Motor neuron (in vitro differentiated cells): ENCODE measurements at regions not wholly inside any gene's neighbourhood (a gene's known extent, or its start where the extent isn't known, plus 50 kb on each side); places are given as distances from the start of the nearest gene placed in this dataset.
"Not testable (repeated sequence)": the region's sequence is repeated elsewhere in the genome, so short reads cannot be mapped to it uniquely, and the experiment has no call there.

ENCODE experiments used
- ATAC-seq, 8 experiments: fragments of 200-7000 bp; cut with Tn5 transposase; replicated peaks in 6 of 8; 2 replicates each; pipeline ENCODE4 v1.8.0; 2021; ENCODE audit warnings: mild to moderate bottlenecking in 8 of 8, moderate library complexity in 8 of 8
- H3K27ac ChIP-seq, 2 donors: fragments of 250-450 bp; sonication (Bioruptor Pico); 2 replicates each; pipeline ENCODE4 v1.9.0; 2021; ENCODE audit warnings: antibody characterized with exemption in 2 of 2, mild to moderate bottlenecking in 2 of 2, moderate library complexity in 1 of 2
- H3K4me1 ChIP-seq, 2 donors: fragments of 250-450 bp; sonication (Bioruptor Pico); replicated peaks in 1 of 2; 2 replicates each; pipeline ENCODE4 v1.6.1; 2021; ENCODE audit warnings: antibody characterized with exemption in 2 of 2, mild to moderate bottlenecking in 2 of 2, moderate library complexity in 1 of 2
- H3K4me3 ChIP-seq, 5 donors: fragments of 250-450 bp; sonication (Bioruptor Pico); 2 replicates each; pipeline ENCODE4 v1.9.0; 2021; ENCODE audit warnings: antibody characterized with exemption in 5 of 5, mild to moderate bottlenecking in 5 of 5, moderate library complexity in 4 of 5
- WGBS, 10 experiments: fragments of 450-650 bp; shearing (Covaris generic); methylation state at CpG; one replicate each; pipeline ENCODE4 v1.0.0; 2022; 5-methylcytosine and 5-hydroxymethylcytosine counted together
- in situ Hi-C, 9 experiments: fragments of 400-800 bp; cut with MboI; loops; one replicate each; pipeline ENCODE4 v1.15.0; 2021; ENCODE audit warnings: low sequenced_read_pairs in 9 of 9, low pct_unique_long_range_greater_than_20kb in 2 of 9; ENCODE audit not compliant: unreplicated experiment in 9 of 9

DNA sequence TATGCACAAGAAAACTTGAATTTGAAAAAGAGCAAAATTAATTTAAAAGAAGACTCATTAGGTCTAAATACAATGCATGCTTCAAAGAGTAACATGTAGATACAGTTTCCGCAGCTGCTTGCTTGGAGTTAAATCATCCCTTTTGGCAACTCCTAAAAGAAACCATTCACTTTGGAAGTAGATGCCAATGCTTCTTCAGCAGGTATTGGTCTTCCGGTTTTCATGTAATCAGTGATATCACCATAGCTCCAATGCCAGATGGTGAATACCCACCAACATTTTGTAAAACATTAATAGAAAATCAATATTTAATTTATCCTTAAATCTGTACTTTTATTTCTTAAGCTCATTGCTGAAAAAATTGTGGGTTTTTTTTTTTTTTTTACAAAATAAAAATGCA, 381.1 kb upstream of the PHF14 start:
- 42 to 100% (median 89%) methylated on average over 1 to 2 of the region's 2 CpGs; no CpG with 5 or more reads in 2 of the 10 experiments for WGBS, 10 experiments
- in situ Hi-C loops, result no loop called here
- Histone ChIP-seq H3K4me3 (no peak overlapping the region), H3K27ac (no peak overlapping the region), H3K4me1 (no peaks in the 10 kb centered on the region)
- no peak for ATAC-seq

DNA sequence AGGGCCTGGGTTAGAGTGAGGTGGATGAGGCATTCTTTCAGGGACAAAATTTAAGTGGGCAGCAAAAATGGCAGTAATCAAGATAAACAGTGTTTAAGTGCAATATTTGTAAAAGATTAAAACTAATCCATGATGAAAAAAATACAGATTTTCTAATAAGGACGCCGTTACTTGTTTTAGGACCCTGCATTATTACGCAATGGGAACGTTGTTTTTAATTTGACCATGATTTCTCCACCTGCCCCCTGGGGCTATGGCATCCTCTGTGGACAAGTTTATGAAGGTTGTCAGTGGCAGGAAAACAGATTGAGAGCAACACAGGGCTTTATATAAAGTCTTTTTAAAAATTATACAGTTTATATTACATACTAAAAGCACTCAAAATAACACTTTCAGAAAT, 380.6 kb upstream of the PHF14 start:
- Histone ChIP-seq H3K4me1 (no peaks in the 10 kb centered on the region), H3K27ac (no peak overlapping the region), H3K4me3 (no peak overlapping the region)
- 3 to 94% (median 86%) methylated on average over 2 to 4 of the region's 4 CpGs for WGBS, 10 experiments
- no peak for ATAC-seq
- in situ Hi-C loops, result no loop called here

DNA sequence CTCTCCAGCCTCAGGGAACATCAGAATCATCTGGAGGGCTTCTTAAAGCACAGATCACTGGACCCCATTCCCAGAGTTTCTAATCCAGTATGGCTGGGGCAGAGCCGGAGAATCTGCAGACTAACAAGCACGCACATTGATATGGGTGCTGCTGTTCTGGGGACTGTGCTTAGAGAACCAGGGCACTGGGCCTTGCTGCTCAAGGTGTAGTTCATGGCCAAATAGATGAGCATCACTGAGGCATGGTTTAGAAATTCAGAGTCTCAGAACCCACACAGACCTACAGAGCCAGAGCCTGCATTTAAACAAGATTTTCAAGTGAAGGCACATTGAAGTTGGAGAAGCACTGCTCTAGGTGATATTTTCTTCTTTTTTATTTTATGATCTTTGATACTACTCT, 376.8 kb upstream of the PHF14 start:
- ATAC-seq, result no peak
- in situ Hi-C loops, result no loop called here
- WGBS, 10 experiments, result 20 to 100% (median 71%) methylated on average over 1 to 2 of the region's 2 CpGs; no CpG with 5 or more reads in 5 of the 10 experiments
- Histone ChIP-seq H3K4me1 (no peaks in the 10 kb centered on the region), H3K27ac (no peak overlapping the region), H3K4me3 (no peak overlapping the region)

GRCh38 chr7:10604128-10604527, 369.5 kb upstream of the PHF14 start:
- in situ Hi-C loops, result no loop called here
- Histone ChIP-seq H3K4me1 (no peaks in the 10 kb centered on the region), H3K27ac (no peak overlapping the region), H3K4me3 (no peak overlapping the region)
- peak in 5 of 8 experiments; percentile 39 to 98 (median 78) for ATAC-seq

GRCh38 chr7:10612950-10613349, 360.7 kb upstream of the PHF14 start:
- in situ Hi-C loops, result no loop called here
- Histone ChIP-seq H3K4me1 (no peaks in the 10 kb centered on the region), H3K27ac (no peak overlapping the region), H3K4me3 (no peak overlapping the region)
- no peak for ATAC-seq

DNA sequence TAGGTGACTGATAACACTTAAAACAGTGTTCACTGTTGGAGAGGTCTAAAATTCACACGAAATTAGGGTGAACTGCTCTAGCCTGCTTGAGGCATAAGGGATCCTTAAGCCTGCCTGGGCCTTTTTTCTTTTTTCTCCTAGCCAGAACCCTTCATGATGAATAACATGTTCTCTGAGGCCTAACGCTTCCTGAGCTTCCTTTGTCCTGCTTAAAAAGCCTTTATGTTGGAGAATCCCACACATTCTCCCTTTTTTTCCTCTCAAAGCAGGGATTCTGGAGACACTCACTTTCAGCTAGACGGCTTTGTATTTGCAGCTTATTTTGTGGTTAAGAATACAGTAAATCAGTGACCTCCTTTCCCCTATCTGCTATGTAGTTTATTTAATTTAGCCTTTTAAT, 354.7 kb upstream of the PHF14 start:
- Histone ChIP-seq H3K27ac (no peak overlapping the region), H3K4me1 (no peaks in the 10 kb centered on the region), H3K4me3 (no peak overlapping the region)
- peak in 4 of 8 experiments; percentile 22 to 60 (median 36) for ATAC-seq
- 0 to 29% (median 9%) methylated on average over 1 to 3 of the region's 3 CpGs for whole genome bisulfite sequencing, 10 experiments
- in situ Hi-C loops, result no loop called here

- in situ Hi-C loops, result no loop called here
- no peak overlapping the region for H3K27ac ChIP-seq
- H3K4me3 ChIP-seq, result no peak overlapping the region
- ATAC-seq, result peak in 3 of 8 experiments; percentile 44 to 64 (median 52)
- WGBS, 10 experiments, result 9 to 86% (median 78%) methylated on average over 1 of the region's 1 CpG; no CpG with 5 or more reads in 3 of the 10 experiments
- H3K4me1 ChIP-seq, result peaks cover 0 to 5% of the 10 kb centered on the region in 2 donors
Measured at GRCh38 chr7:10632712-10633111, 341.0 kb upstream of the PHF14 start.

- ATAC-seq, result peak in 3 of 8 experiments; percentile 44 to 86 (median 76)
- peaks cover 0 to 5% of the 10 kb centered on the region in 2 donors for H3K4me1 ChIP-seq
- in situ Hi-C loops, result no loop called here
- no peak overlapping the region for H3K4me3 ChIP-seq
- 0 to 67% (median 28%) methylated on average over 1 to 2 of the region's 2 CpGs; no CpG with 5 or more reads in 1 of the 10 experiments for WGBS, 10 experiments
- H3K27ac ChIP-seq, result no peak overlapping the region
Measured at GRCh38 chr7:10634239-10634638, 339.4 kb upstream of the PHF14 start.

DNA sequence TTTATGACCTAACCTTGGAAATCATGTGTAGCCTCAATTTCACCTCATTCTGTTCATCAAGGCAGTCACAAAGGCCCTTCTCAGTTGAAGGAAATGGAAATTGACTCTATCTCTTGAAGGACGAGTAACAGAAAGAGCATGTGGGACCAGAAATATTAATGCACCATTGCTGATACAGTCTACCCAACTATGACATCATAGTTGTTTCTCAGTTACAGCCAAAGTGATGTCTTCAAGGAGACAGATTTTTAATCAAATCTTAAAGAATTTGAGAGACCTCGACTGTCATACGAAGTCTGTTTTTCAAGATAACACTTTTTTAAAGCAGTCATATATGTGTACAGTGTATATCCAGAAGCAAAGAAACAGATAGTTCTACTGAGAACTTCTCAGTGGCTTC, 335.7 kb upstream of the PHF14 start:
- 0 to 94% (median 89%) methylated on average over 2 to 3 of the region's 3 CpGs; no CpG with 5 or more reads in 3 of the 10 experiments for WGBS, 10 experiments
- Histone ChIP-seq H3K27ac (no peak overlapping the region), H3K4me1 (peaks cover 0 to 5% of the 10 kb centered on the region in 2 donors), H3K4me3 (no peak overlapping the region)
- in situ Hi-C loops, result no loop called here
- no peak for ATAC-seq

GRCh38 chr7:10643545-10643944, 330.1 kb upstream of the PHF14 start:
- no peak for ATAC-seq
- in situ Hi-C loops, result no loop called here
- Histone ChIP-seq H3K4me3 (no peak overlapping the region), H3K4me1 (peaks cover 0 to 15% of the 10 kb centered on the region in 2 donors), H3K27ac (no peak overlapping the region)
- WGBS, 10 experiments, result 14 to 100% (median 90%) methylated on average over 1 to 2 of the region's 2 CpGs; no CpG with 5 or more reads in 2 of the 10 experiments

GRCh38 chr7:10644849-10645248, 328.8 kb upstream of the PHF14 start:
- Histone ChIP-seq H3K4me1 (peaks cover 0 to 15% of the 10 kb centered on the region in 2 donors), H3K27ac (no peak overlapping the region), H3K4me3 (no peak overlapping the region)
- in situ Hi-C loops, result no loop called here
- ATAC-seq, result no peak
- WGBS, 10 experiments, result 0 to 100% (median 73%) methylated on average over 1 to 3 of the region's 3 CpGs; no CpG with 5 or more reads in 1 of the 10 experiments

DNA sequence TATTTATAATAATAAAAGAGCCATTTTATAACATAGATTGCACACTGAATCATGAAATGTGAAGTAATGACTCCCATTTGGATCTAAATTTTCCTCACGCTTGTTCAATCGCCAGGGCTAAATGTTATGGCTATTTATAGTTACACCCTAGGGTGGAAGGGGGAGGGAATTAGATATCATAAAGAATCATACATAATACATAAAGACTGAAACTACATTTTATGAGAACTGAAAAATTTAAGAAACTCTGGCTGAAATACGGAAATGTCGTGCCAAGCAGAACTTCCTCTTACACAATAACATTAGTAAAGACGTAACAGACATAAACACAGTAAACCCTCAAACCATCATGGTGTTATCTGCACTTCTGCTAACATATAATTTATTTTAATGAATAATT, 327.5 kb upstream of the PHF14 start:
- in situ Hi-C loops, result no loop called here
- Histone ChIP-seq H3K4me3 (no peak overlapping the region), H3K4me1 (peaks cover 0 to 15% of the 10 kb centered on the region in 2 donors), H3K27ac (no peak overlapping the region)
- ATAC-seq, result peak in 1 of 8 experiments; percentile 53
- WGBS, 10 experiments, result 15 to 93% (median 69%) methylated on average over 1 to 5 of the region's 5 CpGs; no CpG with 5 or more reads in 2 of the 10 experiments

- no peak for ATAC-seq
- Histone ChIP-seq H3K27ac (no peak overlapping the region), H3K4me3 (no peak overlapping the region), H3K4me1 (peaks cover 0 to 15% of the 10 kb centered on the region in 2 donors)
- 7 to 100% (median 55%) methylated on average over 1 to 4 of the region's 5 CpGs; no CpG with 5 or more reads in 2 of the 10 experiments for WGBS, 10 experiments
- in situ Hi-C loops, result no loop called here
Measured at GRCh38 chr7:10648289-10648688, 325.4 kb upstream of the PHF14 start.

GRCh38 chr7:10649120-10649519, 324.6 kb upstream of the PHF14 start:
- in situ Hi-C loops, ATAC-seq, H3K4me3 ChIP-seq, H3K27ac ChIP-seq: not testable (repeated sequence)
- 0 to 90% (median 53%) methylated on average over 1 to 4 of the region's 7 CpGs; no CpG with 5 or more reads in 4 of the 10 experiments for whole genome bisulfite sequencing, 10 experiments
- peaks cover 0 to 15% of the 10 kb centered on the region in 2 donors for H3K4me1 ChIP-seq
